Right lobe of liver (tissue), 6 donors: ENCODE measurements at regions not wholly inside any gene's neighbourhood (a gene's known extent, or its start where the extent isn't known, plus 50 kb on each side); places are given as distances from the start of the nearest gene placed in this dataset.

ENCODE experiments used
- ATAC-seq, 4 donors: fragments of 200-7000 bp; cut with Tn5 transposase; one replicate each; pipeline ENCODE4 v1.9.1; 2020; ENCODE audit warnings: mild to moderate bottlenecking in 4 of 4, moderate library complexity in 4 of 4
- DNase-seq, 3 donors: peaks; one replicate each; pipeline ENCODE4 v3.0.0-alpha.2; 2020
- H3K27ac ChIP-seq, 3 donors: fragments of 200-600 bp; one replicate each; pipeline ENCODE4 v1.8.0; 2022
- H3K27me3 ChIP-seq, 2 donors: fragments of 200-600 bp; one replicate each; pipeline ENCODE4 v1.8.0; 2022
- H3K36me3 ChIP-seq, 4 donors: fragments of 200-600 bp; sonication (generic) in 1 of 4; one replicate each; pipeline versions ENCODE4 v1.5.1 to v1.8.0; 2017 to 2022; ENCODE audit warnings: control low read depth in 1 of 4
- H3K4me1 ChIP-seq, 4 donors: fragments of 200-600 bp; sonication (generic) in 1 of 4; one replicate each; pipeline versions ENCODE4 v1.5.1 to v1.8.0; 2017 to 2022; ENCODE audit warnings: control low read depth in 1 of 4
- H3K4me3 ChIP-seq, 3 donors: fragments of 200-600 bp; one replicate each; pipeline ENCODE4 v1.8.0; 2022
- H3K9me3 ChIP-seq, 4 donors: fragments of 200-600 bp; sonication (generic) in 1 of 4; one replicate each; pipeline versions ENCODE4 v1.5.1 to v1.8.0; 2017 to 2022; ENCODE audit warnings: control low read depth in 1 of 4
- CTCF ChIP-seq, 4 donors: fragments of 200-600 bp in 3 of 4; fragments of 450-650 bp in 1 of 4; IDR thresholded peaks; one replicate each; pipeline versions ENCODE4 v1.5.1 to v1.8.0; 2016 to 2022; ENCODE audit warnings: antibody characterized with exemption in 4 of 4, mild to moderate bottlenecking in 2 of 4
- POLR2A ChIP-seq: fragments of 450-650 bp; IDR thresholded peaks from one replicate; pipeline ENCODE4 v1.6.1; 2017; ENCODE audit warnings: antibody characterized with exemption, mild to moderate bottlenecking
- WGBS: methylation state at CpG from one replicate; pipeline ENCODE4 v1.1.6; 2018; ENCODE audit warnings: low coverage, low lambda C conversion rate; ENCODE audit not compliant: insufficient coverage; ENCODE audit errors: missing lambda C conversion rate; 5-methylcytosine and 5-hydroxymethylcytosine counted together
- intact Hi-C, 2 donors: fragments of 100-400 bp; cut with DNase I; formaldehyde crosslinking; loops; one replicate each; pipeline versions ENCODE4 v1.11.2 to v1.14.1; 2022
- donor health status: DM: no; HTN: yes; CAD: no.
- donor health status: DM: no; HTN: no; CAD: no.
- donor health status: DM: no; HTN: no; CAD: no.
- donor health status: DM: no; HTN: yes; CAD: no.
- donor health status: DM: no; HTN: yes; CAD: no.

GRCh38 chr3:160171813-160172212 is 53.4 kb upstream of the C3orf80 start:
- Histone ChIP-seq H3K9me3 (no peaks in the 10 kb centered on the region), H3K4me1 (no peaks in the 10 kb centered on the region), H3K4me3 (no peak overlapping the region), H3K27me3 (no peaks in the 10 kb centered on the region), H3K36me3 (no peaks in the 10 kb centered on the region), H3K27ac (no peak overlapping the region)
- no peak for ATAC-seq
- intact Hi-C loops = no loop called here
- 52% methylated on average over 3 of the region's 3 CpGs for WGBS
- no peak for DNase-seq
- TF ChIP-seq CTCF (IDR thresholded peaks at IDR 0.05) = no peak
- TF ChIP-seq POLR2A = no peak

GRCh38 chr3:160174621-160175020 is 50.6 kb upstream of the C3orf80 start:
- Histone ChIP-seq H3K36me3 (no peaks in the 10 kb centered on the region), H3K9me3 (no peaks in the 10 kb centered on the region), H3K27me3 (no peaks in the 10 kb centered on the region), H3K4me3 (no peak overlapping the region), H3K27ac (no peak overlapping the region), H3K4me1 (no peaks in the 10 kb centered on the region)
- WGBS = 55% methylated on average over 2 of the region's 2 CpGs
- TF ChIP-seq POLR2A (no peak), CTCF (IDR thresholded peaks at IDR 0.05) (no peak)
- intact Hi-C loops = no loop called here
- DNase-seq (no peak), ATAC-seq (no peak)
